GM10266 (cell line): ENCODE measurements at regions not wholly inside any gene's neighbourhood (a gene's known extent, or its start where the extent isn't known, plus 50 kb on each side); places are given as distances from the start of the nearest gene placed in this dataset.

Experiments used
- DNase-seq: peaks from one replicate; pipeline ENCODE4 v3.0.0; 2012; ENCODE audit errors: extremely low spot score
- TF ChIP-seq, protein P1 (sequence below): IDR thresholded peaks from 2 replicates; pipeline ENCODE4 v1.5.1; 2012; ENCODE audit warnings: mild to moderate bottlenecking, low read depth; ENCODE audit not compliant: control insufficient read depth, insufficient read depth; ENCODE audit errors: missing control alignments

DNA sequence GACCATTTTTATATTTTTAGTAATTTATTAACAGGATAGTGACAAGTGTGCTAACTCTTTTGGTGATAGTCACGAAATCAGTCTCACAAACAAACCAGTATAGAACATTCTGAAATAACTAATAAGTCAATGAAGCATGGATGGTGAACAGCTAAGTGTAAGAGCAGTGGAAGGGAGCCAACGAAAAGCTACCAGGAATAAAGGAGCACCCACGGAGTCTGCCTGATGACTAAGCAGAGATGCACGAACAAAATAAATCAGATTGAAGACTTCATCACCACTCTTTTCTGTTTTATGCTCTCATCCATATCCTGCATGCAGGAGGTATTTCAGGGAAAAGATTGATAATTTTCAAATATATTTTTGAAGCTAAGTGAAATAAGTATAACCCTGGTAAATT lies 891.1 kb upstream of the HS3ST1 start:
- no peak for DNase-seq

GRCh38 chr4:12304905-12305304 lies 876.2 kb upstream of the HS3ST1 start:
- TF ChIP-seq, protein P1, sequence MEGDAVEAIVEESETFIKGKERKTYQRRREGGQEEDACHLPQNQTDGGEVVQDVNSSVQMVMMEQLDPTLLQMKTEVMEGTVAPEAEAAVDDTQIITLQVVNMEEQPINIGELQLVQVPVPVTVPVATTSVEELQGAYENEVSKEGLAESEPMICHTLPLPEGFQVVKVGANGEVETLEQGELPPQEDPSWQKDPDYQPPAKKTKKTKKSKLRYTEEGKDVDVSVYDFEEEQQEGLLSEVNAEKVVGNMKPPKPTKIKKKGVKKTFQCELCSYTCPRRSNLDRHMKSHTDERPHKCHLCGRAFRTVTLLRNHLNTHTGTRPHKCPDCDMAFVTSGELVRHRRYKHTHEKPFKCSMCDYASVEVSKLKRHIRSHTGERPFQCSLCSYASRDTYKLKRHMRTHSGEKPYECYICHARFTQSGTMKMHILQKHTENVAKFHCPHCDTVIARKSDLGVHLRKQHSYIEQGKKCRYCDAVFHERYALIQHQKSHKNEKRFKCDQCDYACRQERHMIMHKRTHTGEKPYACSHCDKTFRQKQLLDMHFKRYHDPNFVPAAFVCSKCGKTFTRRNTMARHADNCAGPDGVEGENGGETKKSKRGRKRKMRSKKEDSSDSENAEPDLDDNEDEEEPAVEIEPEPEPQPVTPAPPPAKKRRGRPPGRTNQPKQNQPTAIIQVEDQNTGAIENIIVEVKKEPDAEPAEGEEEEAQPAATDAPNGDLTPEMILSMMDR: no peak
- no peak for DNase-seq

More for the DNA sequence above, 891.1 kb upstream of the HS3ST1 start:
- TF ChIP-seq, protein P1: no peak

- TF ChIP-seq, protein P1: no peak
- DNase-seq: no peak
Observed at GRCh38 chr4:12296366-12296765, 867.7 kb upstream of the HS3ST1 start.

- TF ChIP-seq, protein P1: no peak
- no peak for DNase-seq
Observed at GRCh38 chr4:12293906-12294525, 865.3 kb upstream of the HS3ST1 start.

DNA sequence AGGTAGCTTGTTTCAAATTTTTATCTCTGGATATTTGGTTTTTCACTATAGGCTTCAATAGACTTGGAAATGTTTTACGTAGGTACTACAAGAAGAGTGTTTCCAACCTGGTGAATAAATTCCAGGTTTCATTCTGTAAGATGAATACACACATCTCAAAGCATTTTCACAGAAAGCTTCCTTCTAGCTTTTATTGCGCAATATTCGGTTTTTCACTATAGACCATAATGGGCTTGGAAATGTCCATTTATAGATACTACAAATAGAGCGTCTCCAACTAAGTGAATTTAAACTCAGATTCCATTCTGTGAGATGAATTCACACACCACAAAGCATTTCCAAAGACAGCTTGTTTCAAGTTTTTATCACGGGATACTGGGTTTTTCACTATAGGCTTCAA lies 857.7 kb upstream of the HS3ST1 start:
- TF ChIP-seq, protein P1: no peak
- DNase-seq: no peak

DNA sequence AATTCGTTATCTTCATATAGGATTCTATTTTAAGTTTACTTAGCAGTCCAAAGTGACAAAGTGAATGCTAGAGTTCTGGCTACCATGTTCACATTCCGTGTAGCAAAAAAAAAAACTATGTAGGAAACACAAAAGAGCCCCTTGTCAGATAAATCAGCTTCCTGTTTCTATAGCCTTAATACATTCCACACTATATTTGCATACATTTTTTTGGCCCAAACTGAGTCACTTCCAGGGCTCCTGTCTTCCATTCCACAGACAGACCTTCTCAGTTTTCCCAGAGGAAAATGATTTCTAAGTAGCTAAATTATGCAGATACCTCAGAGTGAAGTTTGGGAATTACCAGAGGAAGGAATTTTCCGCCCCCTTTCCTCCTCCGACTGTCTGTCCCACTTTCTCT lies 841.9 kb upstream of the HS3ST1 start:
- TF ChIP-seq, protein P1: no peak
- DNase-seq: no peak

- TF ChIP-seq, protein P1: no peak
- DNase-seq: no peak
Observed at GRCh38 chr4:12265554-12265953, 836.9 kb upstream of the HS3ST1 start.
